GM18508 (cell line): ENCODE measurements at regions not wholly inside any gene's neighbourhood (a gene's known extent, or its start where the extent isn't known, plus 50 kb on each side); places are given as distances from the start of the nearest gene placed in this dataset.
"Not testable (repeated sequence)": the region's sequence is repeated elsewhere in the genome, so short reads cannot be mapped to it uniquely, and the experiment has no call there.

Experiments used
- ATAC-seq: cut with Tn5 transposase; IDR thresholded peaks from one replicate; pipeline ENCODE4 v1.9.1; 2021; ENCODE audit warnings: moderate number of reproducible peaks; ENCODE audit not compliant: insufficient read depth, unreplicated experiment

DNA sequence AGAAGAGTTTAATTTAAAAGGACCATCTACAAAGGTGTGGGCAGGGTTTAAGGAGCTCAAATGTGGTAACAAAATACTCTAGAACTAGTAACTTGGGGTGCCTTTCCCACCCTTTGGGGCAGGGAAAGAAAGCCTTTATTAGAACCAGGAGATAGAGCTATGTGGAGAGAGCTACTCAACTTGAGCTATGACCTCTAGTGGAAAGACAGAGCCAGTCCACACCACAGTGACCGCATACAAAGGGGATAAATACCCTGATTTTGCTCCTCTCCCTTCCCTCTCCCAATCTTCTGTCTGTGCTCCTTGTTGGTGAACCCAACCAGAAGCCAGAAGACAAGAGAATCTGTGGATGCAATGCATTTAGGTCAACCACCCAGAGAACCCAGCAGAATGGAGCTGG is 54.4 kb upstream of the JAK1 start:
- no peak for ATAC-seq

DNA sequence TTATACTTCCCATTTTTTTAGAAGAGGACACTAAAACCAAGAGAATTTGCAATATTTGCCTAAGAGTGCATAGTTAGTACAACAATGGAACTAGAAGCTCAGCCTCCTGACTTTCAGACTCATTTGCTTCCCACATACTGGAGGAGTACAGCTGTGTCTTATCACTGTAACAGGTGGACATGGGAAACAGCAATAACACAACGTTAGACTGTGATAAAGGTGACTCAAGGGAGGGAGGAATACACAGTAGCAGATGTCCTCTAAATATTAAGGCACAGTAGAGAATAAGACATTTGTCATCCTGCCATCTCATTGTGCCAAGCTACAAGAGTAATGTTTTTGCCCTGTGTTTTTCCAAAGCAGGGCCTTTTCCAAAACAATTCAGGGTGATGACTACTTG is 55.4 kb upstream of the JAK1 start:
- no peak for ATAC-seq

GRCh38 chr1:65022216-65022615 is 55.9 kb upstream of the JAK1 start:
- ATAC-seq: no peak

DNA sequence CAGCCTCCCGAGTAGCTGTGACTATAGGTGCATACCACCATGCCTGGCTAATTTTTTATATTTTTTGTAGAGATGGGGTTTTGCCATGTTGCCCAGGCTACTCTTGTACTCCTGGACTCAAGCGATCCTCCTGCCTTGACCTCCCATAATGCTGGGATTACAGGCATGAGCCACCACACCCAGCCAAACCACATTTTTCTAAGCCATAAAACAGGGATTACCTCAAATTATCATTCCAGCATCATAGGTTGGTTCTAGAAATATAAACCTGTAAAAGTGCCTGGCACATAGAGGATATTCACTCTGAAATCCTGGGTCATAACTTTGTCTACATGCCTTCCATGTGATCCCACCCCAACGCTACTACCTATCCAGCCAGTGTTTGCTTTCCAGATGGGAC is 59.4 kb upstream of the JAK1 start:
- ATAC-seq: no peak

- no peak for ATAC-seq
Observed at GRCh38 chr1:65026235-65026634, 59.9 kb upstream of the JAK1 start.

DNA sequence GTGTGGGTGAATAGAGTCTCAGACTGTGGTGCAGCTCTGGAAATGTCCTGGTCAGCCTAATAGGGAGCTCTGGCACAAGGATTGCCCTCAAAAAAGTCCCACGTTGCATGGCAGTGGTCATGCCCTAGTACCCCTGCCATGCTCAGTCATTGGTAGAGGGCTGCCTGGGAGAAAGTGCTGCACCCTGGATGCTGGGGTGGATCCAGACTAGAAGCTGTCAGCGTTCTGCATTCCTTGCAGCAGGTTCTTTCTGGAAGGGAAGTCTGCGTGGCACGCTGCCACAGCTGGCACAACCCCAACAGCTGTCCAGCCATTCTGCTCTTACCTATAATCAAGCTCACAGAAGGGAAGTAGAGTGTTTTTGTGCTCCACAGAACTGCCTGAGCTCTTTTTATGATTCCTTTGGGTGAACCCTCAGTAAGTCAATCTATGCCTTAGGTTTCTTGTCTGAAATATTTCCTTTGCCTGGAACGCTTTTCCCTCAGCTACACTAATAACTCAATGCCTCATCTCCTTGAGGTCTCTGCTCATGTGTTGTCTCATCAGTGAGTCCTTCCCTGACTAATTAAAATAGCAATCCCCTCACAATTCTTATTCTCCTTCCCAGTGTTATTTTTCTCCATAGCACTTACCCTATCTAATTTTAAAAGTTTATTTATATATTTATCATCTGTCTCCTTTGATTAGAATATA is 61.5 kb upstream of the JAK1 start:
- no peak for ATAC-seq

- not testable (repeated sequence) for ATAC-seq
Observed at GRCh38 chr1:65029434-65029833, 63.1 kb upstream of the JAK1 start.

DNA sequence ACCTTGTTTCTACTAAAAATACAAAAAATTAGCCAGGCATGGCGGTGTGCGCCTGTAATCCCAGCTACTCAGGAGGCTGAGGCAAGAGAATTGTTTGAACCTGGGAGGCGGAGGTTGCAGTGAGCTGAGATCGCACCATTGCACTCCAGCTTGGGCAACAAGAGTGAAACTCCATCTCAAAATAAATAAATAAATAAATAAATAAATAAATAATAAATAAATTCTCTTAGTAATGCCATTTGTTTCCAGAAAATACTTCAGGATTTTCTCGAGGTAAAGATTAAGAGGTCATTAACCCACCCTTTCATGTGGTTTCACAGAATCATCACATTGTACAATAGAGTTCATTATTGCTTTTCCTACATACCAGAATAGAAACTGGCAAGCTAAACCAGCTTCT is 68.5 kb upstream of the JAK1 start:
- ATAC-seq: not testable (repeated sequence)

DNA sequence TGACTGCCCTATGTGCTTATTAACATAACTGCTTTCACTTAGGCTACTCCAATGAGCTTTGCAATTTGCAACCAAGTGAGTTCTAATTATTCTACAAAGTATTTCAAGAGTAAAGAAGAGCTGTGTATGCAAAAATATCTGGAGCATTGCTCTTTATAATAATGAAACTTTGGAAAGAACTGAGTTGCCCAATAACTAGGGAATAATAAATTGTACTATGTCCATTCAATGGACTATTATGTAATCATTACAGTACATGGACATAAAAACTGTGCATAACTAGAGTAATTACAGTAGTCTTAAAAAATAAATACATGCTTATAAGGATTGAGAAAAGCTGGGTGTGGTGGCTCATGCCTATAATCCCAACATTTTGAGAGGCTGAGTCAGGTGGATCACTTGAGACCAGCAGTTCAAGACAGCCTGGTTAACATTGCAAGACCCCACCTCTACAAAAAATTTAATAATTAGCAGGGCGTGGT is 70.3 kb upstream of the JAK1 start:
- no peak for ATAC-seq

GRCh38 chr1:65039066-65039465 is 72.7 kb upstream of the JAK1 start:
- no peak for ATAC-seq

GRCh38 chr1:65039508-65039907 is 73.2 kb upstream of the JAK1 start:
- ATAC-seq: no peak

GRCh38 chr1:65042467-65042866 is 76.1 kb upstream of the JAK1 start:
- ATAC-seq: no peak

DNA sequence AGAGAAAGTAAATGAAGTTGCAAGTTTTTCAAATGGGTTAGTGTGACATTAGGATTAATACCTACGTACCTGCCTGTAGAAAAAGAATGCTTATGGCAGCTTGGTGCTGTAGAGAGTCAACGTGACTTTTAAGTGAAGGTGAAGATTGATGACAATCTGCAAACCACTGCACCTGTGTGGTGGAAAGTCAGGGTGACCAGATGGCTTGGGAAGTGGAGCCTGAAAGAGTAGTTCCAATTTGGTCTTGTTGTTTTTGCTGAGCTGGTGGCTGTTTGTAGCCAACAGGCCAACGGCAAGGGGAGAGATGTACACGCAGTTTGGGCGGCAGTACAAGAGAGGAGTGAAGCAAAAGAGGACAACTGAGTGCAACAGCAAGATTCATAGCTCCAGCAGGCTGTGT is 78.1 kb upstream of the JAK1 start:
- ATAC-seq: no peak

DNA sequence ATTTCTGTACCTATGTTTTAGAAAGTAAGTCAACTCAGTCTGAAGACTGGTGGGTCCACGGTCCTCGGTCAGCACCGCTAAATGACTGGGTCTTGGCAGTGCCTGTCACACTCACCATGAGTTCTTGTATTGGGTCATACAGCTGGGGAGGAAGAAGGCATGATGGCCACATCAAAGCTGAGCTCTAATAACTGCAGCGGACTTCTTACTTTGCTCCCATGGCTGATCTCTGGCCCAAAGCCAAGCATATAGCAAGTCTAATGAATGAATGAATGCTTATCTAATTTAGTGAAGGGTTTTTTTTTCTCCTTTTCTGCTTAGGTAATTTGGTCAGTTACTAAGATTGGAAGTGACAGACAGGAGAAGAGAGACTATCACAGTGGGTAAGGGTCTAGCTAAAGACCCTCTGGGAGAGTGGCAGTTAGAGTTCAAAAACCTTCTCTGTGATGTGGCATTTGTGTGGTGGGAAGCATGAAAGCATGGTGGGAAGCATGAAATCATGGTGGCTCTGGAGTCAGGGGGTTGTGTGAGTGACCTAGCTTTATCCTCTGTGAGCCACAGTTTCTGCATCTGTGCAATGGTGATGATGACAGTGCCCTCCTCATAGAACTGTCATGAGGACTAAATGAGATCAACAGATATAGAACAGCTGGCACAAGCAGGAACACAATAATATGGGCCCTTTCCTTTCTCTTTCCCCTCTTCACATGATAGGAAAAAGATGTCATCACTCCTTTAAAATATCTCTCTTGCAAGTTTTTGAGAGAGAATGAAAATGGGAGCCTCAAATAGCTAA is 78.9 kb upstream of the JAK1 start:
- ATAC-seq: no peak

DNA sequence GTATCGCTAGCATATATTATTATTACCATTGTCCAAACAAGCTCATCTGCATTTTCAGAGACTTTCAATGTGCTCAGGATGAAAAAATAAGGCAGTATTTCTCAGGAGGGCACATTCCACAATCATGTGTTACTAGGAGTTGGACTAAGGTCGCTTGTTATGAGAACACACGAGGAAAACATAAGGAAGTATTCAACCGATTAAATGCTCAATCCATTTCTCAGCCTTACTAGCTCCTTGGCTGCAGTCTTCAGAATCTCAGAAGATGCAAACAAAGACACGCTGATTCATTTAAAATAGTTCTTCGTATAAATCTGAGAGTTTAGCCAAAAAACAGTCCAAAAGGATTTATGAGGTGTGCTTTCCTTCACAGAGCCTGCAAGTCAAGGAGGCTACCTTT is 82.0 kb upstream of the JAK1 start:
- ATAC-seq: no peak

DNA sequence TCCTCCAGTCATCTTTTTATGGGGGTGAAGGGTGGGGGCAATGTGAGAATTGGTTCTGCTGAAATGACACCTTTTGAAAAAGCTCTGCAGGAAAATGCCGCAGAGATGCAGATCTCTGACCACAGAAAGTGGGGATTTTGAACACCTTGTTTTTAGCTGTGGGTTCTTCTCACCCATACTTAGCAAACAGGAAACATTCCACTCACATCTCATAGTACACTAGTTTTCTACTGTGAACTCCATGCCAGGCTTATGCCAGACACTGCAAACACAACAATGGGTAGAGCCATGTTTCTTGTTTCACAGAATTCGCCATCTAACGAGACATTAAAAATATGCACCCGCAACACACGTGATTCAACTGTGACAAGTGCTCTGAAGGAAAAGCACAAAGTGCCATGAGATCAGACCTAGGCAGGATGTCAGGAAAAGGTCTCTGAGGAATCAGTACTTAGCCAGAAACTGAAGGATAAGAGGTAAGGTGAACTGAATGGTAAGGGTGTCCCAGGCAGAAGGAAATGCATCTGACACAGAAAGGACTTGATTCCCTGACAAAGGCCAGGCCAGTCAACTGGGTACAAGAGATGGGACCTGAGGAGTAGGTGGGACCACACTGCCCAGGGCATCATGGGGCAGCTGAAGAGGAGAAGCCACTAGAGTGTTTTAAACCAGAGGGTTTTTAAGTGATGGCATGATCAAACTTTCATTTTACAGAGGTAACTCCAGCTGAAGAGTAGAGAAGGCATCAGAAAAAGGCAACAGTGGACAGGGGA is 83.8 kb upstream of the JAK1 start:
- no peak for ATAC-seq

DNA sequence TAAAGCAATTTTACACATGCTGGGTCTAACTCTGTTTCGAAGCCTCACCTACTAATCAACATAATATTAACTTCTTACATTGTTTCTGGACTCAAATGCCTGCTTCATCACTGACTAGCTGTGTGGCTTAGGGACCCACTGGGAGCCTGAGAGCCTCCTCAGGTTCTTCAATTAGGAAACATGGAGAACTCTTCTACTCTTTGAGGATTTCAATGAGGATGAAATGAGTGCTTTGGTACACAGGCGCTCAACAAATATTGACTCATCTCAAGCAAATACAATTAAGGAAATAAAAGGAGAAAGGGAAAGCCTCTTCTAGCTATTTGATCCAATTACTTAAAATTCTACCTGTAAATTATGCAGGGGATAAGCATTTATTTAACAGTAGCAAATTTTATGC is 84.4 kb upstream of the JAK1 start:
- no peak for ATAC-seq

DNA sequence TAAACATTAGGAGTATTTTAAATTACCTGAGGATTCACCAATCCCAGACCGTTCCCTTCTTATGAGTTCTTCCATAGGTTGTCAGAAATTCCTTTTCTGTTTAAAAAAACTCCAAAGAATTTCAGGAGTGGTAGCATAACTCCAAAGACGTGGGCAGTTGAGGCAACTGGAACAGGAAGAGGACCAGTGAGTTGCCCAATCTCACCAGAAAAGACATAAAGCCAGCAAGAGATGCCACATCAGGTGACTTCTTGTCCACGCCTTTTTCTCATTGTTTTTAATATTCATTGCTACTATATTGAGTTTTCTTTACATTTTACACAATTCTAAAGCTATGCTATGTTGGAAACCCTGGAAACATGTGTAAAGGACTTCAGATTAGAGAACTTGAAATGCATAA is 88.1 kb upstream of the JAK1 start:
- no peak for ATAC-seq

- ATAC-seq: no peak
Observed at GRCh38 chr1:65055747-65056146, 89.4 kb upstream of the JAK1 start.

DNA sequence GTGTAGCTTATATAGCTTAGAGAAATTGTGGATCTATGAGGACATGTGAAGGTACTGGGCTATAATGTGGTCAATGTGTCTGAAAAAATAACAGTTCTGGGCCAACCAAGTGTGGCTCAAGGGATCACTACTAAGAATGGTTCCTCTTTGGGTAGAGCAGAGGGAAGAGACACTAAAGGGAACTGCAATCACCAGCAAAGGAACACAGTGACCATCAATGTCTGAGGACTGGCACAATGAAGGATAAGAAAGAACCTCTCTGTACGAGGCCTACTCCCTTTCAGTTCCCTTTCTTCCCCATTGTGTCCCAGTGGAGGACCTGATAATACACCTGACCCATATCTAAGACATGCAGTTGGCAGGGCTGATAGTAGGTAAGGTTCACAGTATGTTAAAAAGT is 89.9 kb upstream of the JAK1 start:
- ATAC-seq: no peak

DNA sequence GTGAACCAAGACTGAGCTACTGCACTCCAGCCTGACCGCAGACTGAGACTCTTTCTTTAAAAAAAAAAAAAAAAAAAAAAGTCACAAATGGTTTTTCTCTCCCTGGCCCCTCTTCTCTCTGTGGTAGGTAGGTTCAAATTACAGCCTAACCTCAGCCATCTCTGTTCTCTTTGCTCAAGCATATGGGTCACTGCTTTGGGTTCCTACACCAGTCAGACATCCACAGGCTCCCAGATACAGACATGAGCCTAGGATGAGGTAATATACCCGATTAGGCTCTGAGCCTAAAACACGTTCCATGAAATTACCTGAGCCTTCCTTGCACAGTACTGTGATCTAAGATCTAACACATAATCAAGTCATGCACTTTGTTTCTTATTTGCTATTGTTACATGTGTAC is 90.5 kb upstream of the JAK1 start:
- ATAC-seq: no peak
